Hepatocyte (in vitro differentiated cells): ENCODE measurements at regions not wholly inside any gene's neighbourhood (a gene's known extent, or its start where the extent isn't known, plus 50 kb on each side); places are given as distances from the start of the nearest gene placed in this dataset.

Source experiments
- CTCF ChIP-seq: fragments of 200-600 bp; sonication (generic); IDR thresholded peaks from 2 replicates; pipeline ENCODE4 v1.5.1; 2016; ENCODE audit warnings: antibody characterized with exemption, mild to moderate bottlenecking; ENCODE audit not compliant: poor library complexity
- EZH2 ChIP-seq: fragments of 200-600 bp; sonication (generic); IDR thresholded peaks from 2 replicates; pipeline ENCODE4 v1.6.1; 2016; ENCODE audit warnings: antibody characterized with exemption, mild to moderate bottlenecking, borderline replicate concordance
- EZH2phosphoT487 ChIP-seq: fragments of 200-600 bp; sonication (generic); IDR thresholded peaks from one replicate; pipeline ENCODE4 v1.6.1; 2018; ENCODE audit warnings: antibody characterized with exemption, mild to moderate bottlenecking, low read depth, moderate library complexity; ENCODE audit not compliant: unreplicated experiment, severe bottlenecking

GRCh38 chr5:42013561-42013960 lies 88.5 kb downstream of the FBXO4 start:
- TF ChIP-seq CTCF = no peak
- TF ChIP-seq EZH2 = no peak
- TF ChIP-seq EZH2phosphoT487 = no peak
